ENCODE measurements at regions not wholly inside any gene's neighbourhood (a gene's known extent, or its start where the extent isn't known, plus 50 kb on each side); places are given as distances from the start of the nearest gene placed in this dataset.

GRCh38 chr6:120395330-120395729 is 939.0 kb downstream of the TBC1D32 start:
- Mint-ChIP-seq H3K4me3 (no peak overlapping the region), H3K27ac (no peak overlapping the region), H3K9me3 (no peaks in the 10 kb centered on the region), H3K27me3 (ENCODE audit: insufficient read depth) (no peaks in the 10 kb centered on the region), H3K36me3 (ENCODE audit: low read depth) (no peaks in the 10 kb centered on the region), H3K4me1 (no peaks in the 10 kb centered on the region)
- Histone ChIP-seq H3K27me3 (ENCODE audit: control insufficient read depth, insufficient read depth, low read length, poor library complexity, severe bottlenecking) (no peaks in the 10 kb centered on the region), H3K9me3 (ENCODE audit: control insufficient read depth, low read length) (no peaks in the 10 kb centered on the region), H3K36me3 (ENCODE audit: control insufficient read depth, insufficient read depth, low read length) (no peaks in the 10 kb centered on the region), H3K4me1 (ENCODE audit: control insufficient read depth, insufficient read depth, low read length) (no peaks in the 10 kb centered on the region), H3K4me3 (ENCODE audit: low read length) (no peak overlapping the region), H3K27ac (ENCODE audit: low read depth, low read length) (no peak overlapping the region), H3K9ac (ENCODE audit: extremely low read depth, low read length, poor library complexity, severe bottlenecking) (no peak overlapping the region)
- DNase-seq: no peak
- no CpG with 5 or more reads among the region's 1 CpG for WGBS, 2 experiments (ENCODE audit: insufficient coverage in 1 of 2, insufficient read length in 1 of 2)
- no peak for TF ChIP-seq CTCF (conservative IDR thresholded peaks at IDR 0.05)

GRCh38 chr6:120392941-120393340 is 941.3 kb downstream of the TBC1D32 start:
- DNase-seq: no peak
- Histone ChIP-seq H3K4me1 (ENCODE audit: control insufficient read depth, insufficient read depth, low read length) (no peaks in the 10 kb centered on the region), H3K27me3 (ENCODE audit: control insufficient read depth, insufficient read depth, low read length, poor library complexity, severe bottlenecking) (no peaks in the 10 kb centered on the region), H3K36me3 (ENCODE audit: control insufficient read depth, insufficient read depth, low read length) (no peaks in the 10 kb centered on the region), H3K27ac (ENCODE audit: low read depth, low read length) (no peak overlapping the region), H3K4me3 (ENCODE audit: low read length) (no peak overlapping the region), H3K9ac (ENCODE audit: extremely low read depth, low read length, poor library complexity, severe bottlenecking) (no peak overlapping the region), H3K9me3 (ENCODE audit: control insufficient read depth, low read length) (no peaks in the 10 kb centered on the region)
- no peaks in the 10 kb centered on the region for H3K9me3 Mint-ChIP-seq
- no peaks in the 10 kb centered on the region for H3K4me1 Mint-ChIP-seq
- H3K27me3 Mint-ChIP-seq (ENCODE audit: insufficient read depth): no peaks in the 10 kb centered on the region
- H3K36me3 Mint-ChIP-seq (ENCODE audit: low read depth): no peaks in the 10 kb centered on the region
- no peak overlapping the region for H3K27ac Mint-ChIP-seq
- 75% methylated on average over 1 of the region's 2 CpGs; no CpG with 5 or more reads in 1 of the 2 experiments for WGBS, 2 experiments (ENCODE audit: insufficient coverage in 1 of 2, insufficient read length in 1 of 2)
- H3K4me3 Mint-ChIP-seq: no peak overlapping the region
- TF ChIP-seq CTCF (conservative IDR thresholded peaks at IDR 0.05): no peak

GRCh38 chr6:120384671-120385070 is 949.6 kb downstream of the TBC1D32 start:
- Mint-ChIP-seq H3K36me3 (ENCODE audit: low read depth) (no peaks in the 10 kb centered on the region), H3K4me1 (no peaks in the 10 kb centered on the region), H3K27ac (no peak overlapping the region), H3K9me3 (no peaks in the 10 kb centered on the region), H3K27me3 (ENCODE audit: insufficient read depth) (no peaks in the 10 kb centered on the region), H3K4me3 (no peak overlapping the region)
- no peaks in the 10 kb centered on the region for H3K27me3 ChIP-seq (ENCODE audit: control insufficient read depth, insufficient read depth, low read length, poor library complexity, severe bottlenecking)
- H3K9me3 ChIP-seq (ENCODE audit: control insufficient read depth, low read length): no peaks in the 10 kb centered on the region
- no peak overlapping the region for H3K9ac ChIP-seq (ENCODE audit: extremely low read depth, low read length, poor library complexity, severe bottlenecking)
- H3K27ac ChIP-seq (ENCODE audit: low read depth, low read length): no peak overlapping the region
- DNase-seq: no peak
- TF ChIP-seq CTCF (conservative IDR thresholded peaks at IDR 0.05): no peak
- H3K4me1 ChIP-seq (ENCODE audit: control insufficient read depth, insufficient read depth, low read length): no peaks in the 10 kb centered on the region
- no peak overlapping the region for H3K4me3 ChIP-seq (ENCODE audit: low read length)
- H3K36me3 ChIP-seq (ENCODE audit: control insufficient read depth, insufficient read depth, low read length): no peaks in the 10 kb centered on the region
